Chondrocyte (in vitro differentiated cells): ENCODE measurements at regions not wholly inside any gene's neighbourhood (a gene's known extent, or its start where the extent isn't known, plus 50 kb on each side); places are given as distances from the start of the nearest gene placed in this dataset.

ENCODE experiments used
- DNase-seq: peaks from one replicate; pipeline ENCODE4 v3.0.0; 2021; ENCODE audit warnings: mixed read lengths, low spot score
- H3K27ac Mint-ChIP-seq: one replicate; pipeline ENCODE4 v1.8.0; 2021; ENCODE audit warnings: mild to moderate bottlenecking, moderate library complexity, mixed read lengths; ENCODE audit not compliant: unreplicated experiment
- H3K27me3 Mint-ChIP-seq: 2 replicates; pipeline ENCODE4 v1.8.0; 2021; ENCODE audit warnings: low read depth, mixed read lengths
- H3K36me3 Mint-ChIP-seq: 2 replicates; pipeline ENCODE4 v1.8.0; 2021; ENCODE audit warnings: low read depth, mixed read lengths
- H3K4me1 Mint-ChIP-seq: 2 replicates; pipeline ENCODE4 v1.8.0; 2021; ENCODE audit warnings: low read depth, mild to moderate bottlenecking, mixed read lengths
- H3K4me3 Mint-ChIP-seq: one replicate; pipeline ENCODE4 v1.8.0; 2021; ENCODE audit warnings: mild to moderate bottlenecking, moderate library complexity, mixed read lengths; ENCODE audit not compliant: unreplicated experiment
- H3K9me3 Mint-ChIP-seq: 2 replicates; pipeline ENCODE4 v1.8.0; 2021; ENCODE audit warnings: low read depth, mixed read lengths
- CTCF ChIP-seq: fragments of 200-600 bp; sonication (generic); IDR thresholded peaks from 2 replicates; pipeline ENCODE4 v1.5.0; 2021; ENCODE audit warnings: antibody characterized with exemption, mild to moderate bottlenecking, moderate library complexity

- Mint-ChIP-seq H3K4me1 (peaks cover 7% of the 10 kb centered on the region), H3K9me3 (no peaks in the 10 kb centered on the region), H3K36me3 (no peaks in the 10 kb centered on the region), H3K27ac (no peak overlapping the region), H3K4me3 (no peak overlapping the region), H3K27me3 (no peaks in the 10 kb centered on the region)
- DNase-seq: no peak
- no peak for TF ChIP-seq CTCF
Observed at GRCh38 chr4:97500423-97500822, 642.9 kb downstream of the STPG2 start.

- no peak for DNase-seq
- Mint-ChIP-seq H3K9me3 (no peaks in the 10 kb centered on the region), H3K27me3 (no peaks in the 10 kb centered on the region), H3K36me3 (no peaks in the 10 kb centered on the region), H3K4me3 (no peak overlapping the region), H3K27ac (no peak overlapping the region), H3K4me1 (no peaks in the 10 kb centered on the region)
- no peak for TF ChIP-seq CTCF
Observed at GRCh38 chr4:97504713-97505112, 638.6 kb downstream of the STPG2 start.

GRCh38 chr4:97507587-97508245 is 635.6 kb downstream of the STPG2 start:
- no peak for DNase-seq
- no peak for TF ChIP-seq CTCF
- no peaks in the 10 kb centered on the region for H3K27me3 Mint-ChIP-seq
- no peaks in the 10 kb centered on the region for H3K4me1 Mint-ChIP-seq
- no peaks in the 10 kb centered on the region for H3K36me3 Mint-ChIP-seq
- H3K4me3 Mint-ChIP-seq: no peak overlapping the region
- H3K9me3 Mint-ChIP-seq: no peaks in the 10 kb centered on the region
- no peak overlapping the region for H3K27ac Mint-ChIP-seq
